ENCODE measurements at regions not wholly inside any gene's neighbourhood (a gene's known extent, or its start where the extent isn't known, plus 50 kb on each side); places are given as distances from the start of the nearest gene placed in this dataset.

DNA sequence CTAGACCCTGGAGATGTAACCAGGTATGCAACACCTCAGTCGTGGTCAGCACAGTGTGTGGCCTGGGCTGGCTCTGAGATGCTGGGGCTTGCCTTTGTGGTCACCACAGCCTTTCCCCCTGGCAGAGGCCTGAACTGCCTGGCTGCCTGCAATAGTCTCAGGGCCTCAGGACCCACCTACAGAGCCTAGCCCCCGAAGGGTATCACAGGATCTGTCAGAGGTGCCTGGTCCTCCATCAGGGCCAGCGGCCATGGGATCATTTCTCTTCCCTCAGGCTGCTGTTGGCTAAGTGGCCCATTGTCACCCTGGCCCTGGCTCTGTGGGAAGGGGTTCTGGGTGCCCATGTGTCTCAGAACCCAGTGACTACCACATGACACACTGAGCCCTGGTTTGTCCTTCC lies 141.6 kb downstream of the CYP26A1 start (continued):
- TF ChIP-seq TEAD4 (IDR thresholded peaks at IDR 0.05; ENCODE audit: borderline replicate concordance, insufficient read depth) = no peak

DNA sequence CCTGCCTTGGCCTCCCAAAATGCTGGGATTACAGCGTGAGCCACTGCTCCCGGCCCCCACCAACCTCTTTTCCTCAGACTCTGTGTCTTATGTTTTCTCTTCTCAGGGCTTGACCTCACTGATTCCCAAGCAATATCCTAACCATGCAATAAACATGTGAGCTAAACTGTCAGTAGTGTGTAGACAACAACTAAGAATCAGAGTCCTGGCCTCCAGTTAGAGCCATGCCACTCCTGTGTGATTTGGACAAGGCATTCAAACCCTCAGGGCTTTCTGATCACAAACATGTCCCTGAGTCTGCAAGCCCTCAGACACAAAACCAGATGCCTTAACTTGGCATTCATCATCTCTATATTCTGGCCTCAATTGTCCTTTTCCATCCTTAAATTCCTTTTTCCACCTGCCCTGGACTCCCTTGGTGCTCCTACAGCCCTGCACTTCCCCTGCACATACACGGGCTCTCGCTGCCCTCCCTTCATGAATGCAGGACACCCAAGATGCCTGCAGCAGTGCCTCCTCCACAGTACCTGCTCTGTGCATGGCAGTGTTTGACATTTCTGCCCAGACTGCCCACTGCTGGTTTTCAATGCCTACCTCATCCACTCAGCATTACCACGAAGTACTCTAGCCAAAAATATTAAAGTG lies 142.8 kb downstream of the CYP26A1 start:
- DNase-seq = no peak
- Histone ChIP-seq H3K27me3 (ENCODE audit: insufficient read depth) (no peaks in the 10 kb centered on the region), H3K4me3 (ENCODE audit: low read depth in 2 of 2, low read length in 1 of 2) (no peak overlapping the region), H3K9me2 (no peaks in the 10 kb centered on the region), H3K9me3 (no peaks in the 10 kb centered on the region), H3K27ac (ENCODE audit: low read depth in 2 of 2, low read length in 1 of 2) (no peak overlapping the region), H3K79me2 (ENCODE audit: insufficient read depth) (no peaks in the 10 kb centered on the region), H3K9ac (no peak overlapping the region), H3K4me1 (ENCODE audit: control insufficient read depth in 1 of 2, insufficient read depth in 2 of 2, low read depth in 1 of 2, low read length in 1 of 2) (no peaks in the 10 kb centered on the region), H3K36me3 (replicated peaks in 1 of 2; ENCODE audit: control insufficient read depth in 1 of 2, insufficient read depth in 2 of 2, low read length in 1 of 2) (no peaks in the 10 kb centered on the region), H2AFZ (ENCODE audit: low read depth) (no peak overlapping the region), H3K4me2 (no peak overlapping the region), H4K20me1 (ENCODE audit: insufficient read depth) (no peaks in the 10 kb centered on the region), H3F3A (replicated peaks; ENCODE audit: insufficient read depth) (no peaks in the 10 kb centered on the region)
- ChIA-PET CTCF (no interaction called here), POLR2A (no interaction called here)
- TF ChIP-seq SMC3 (IDR thresholded peaks at IDR 0.05; ENCODE audit: low read depth, low read length) = no peak
- TF ChIP-seq, protein P1, sequence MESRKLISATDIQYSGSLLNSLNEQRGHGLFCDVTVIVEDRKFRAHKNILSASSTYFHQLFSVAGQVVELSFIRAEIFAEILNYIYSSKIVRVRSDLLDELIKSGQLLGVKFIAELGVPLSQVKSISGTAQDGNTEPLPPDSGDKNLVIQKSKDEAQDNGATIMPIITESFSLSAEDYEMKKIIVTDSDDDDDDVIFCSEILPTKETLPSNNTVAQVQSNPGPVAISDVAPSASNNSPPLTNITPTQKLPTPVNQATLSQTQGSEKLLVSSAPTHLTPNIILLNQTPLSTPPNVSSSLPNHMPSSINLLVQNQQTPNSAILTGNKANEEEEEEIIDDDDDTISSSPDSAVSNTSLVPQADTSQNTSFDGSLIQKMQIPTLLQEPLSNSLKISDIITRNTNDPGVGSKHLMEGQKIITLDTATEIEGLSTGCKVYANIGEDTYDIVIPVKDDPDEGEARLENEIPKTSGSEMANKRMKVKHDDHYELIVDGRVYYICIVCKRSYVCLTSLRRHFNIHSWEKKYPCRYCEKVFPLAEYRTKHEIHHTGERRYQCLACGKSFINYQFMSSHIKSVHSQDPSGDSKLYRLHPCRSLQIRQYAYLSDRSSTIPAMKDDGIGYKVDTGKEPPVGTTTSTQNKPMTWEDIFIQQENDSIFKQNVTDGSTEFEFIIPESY (IDR thresholded peaks at IDR 0.05; ENCODE audit: borderline replicate concordance, low read depth) = no peak
- TF ChIP-seq, protein P2, sequence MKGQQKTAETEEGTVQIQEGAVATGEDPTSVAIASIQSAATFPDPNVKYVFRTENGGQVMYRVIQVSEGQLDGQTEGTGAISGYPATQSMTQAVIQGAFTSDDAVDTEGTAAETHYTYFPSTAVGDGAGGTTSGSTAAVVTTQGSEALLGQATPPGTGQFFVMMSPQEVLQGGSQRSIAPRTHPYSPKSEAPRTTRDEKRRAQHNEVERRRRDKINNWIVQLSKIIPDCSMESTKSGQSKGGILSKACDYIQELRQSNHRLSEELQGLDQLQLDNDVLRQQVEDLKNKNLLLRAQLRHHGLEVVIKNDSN (IDR thresholded peaks at IDR 0.05; ENCODE audit: borderline replicate concordance, low read depth) = no peak
- TF ChIP-seq, protein P3, sequence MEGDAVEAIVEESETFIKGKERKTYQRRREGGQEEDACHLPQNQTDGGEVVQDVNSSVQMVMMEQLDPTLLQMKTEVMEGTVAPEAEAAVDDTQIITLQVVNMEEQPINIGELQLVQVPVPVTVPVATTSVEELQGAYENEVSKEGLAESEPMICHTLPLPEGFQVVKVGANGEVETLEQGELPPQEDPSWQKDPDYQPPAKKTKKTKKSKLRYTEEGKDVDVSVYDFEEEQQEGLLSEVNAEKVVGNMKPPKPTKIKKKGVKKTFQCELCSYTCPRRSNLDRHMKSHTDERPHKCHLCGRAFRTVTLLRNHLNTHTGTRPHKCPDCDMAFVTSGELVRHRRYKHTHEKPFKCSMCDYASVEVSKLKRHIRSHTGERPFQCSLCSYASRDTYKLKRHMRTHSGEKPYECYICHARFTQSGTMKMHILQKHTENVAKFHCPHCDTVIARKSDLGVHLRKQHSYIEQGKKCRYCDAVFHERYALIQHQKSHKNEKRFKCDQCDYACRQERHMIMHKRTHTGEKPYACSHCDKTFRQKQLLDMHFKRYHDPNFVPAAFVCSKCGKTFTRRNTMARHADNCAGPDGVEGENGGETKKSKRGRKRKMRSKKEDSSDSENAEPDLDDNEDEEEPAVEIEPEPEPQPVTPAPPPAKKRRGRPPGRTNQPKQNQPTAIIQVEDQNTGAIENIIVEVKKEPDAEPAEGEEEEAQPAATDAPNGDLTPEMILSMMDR (IDR thresholded peaks at IDR 0.05) = no peak
- TF ChIP-seq RCOR1 (IDR thresholded peaks at IDR 0.05; ENCODE audit: low read length) = no peak
- no peak for TF ChIP-seq EP300 (IDR thresholded peaks at IDR 0.05; ENCODE audit: borderline replicate concordance in 1 of 2, low read depth in 1 of 2, low read length in 1 of 2)
- no peak for TF ChIP-seq TAF1 (IDR thresholded peaks at IDR 0.05; ENCODE audit: borderline replicate concordance, low read depth, low read length)
- TF ChIP-seq FOSL2 (IDR thresholded peaks at IDR 0.05; ENCODE audit: borderline replicate concordance, low read depth) = no peak
- TF ChIP-seq, protein P4, sequence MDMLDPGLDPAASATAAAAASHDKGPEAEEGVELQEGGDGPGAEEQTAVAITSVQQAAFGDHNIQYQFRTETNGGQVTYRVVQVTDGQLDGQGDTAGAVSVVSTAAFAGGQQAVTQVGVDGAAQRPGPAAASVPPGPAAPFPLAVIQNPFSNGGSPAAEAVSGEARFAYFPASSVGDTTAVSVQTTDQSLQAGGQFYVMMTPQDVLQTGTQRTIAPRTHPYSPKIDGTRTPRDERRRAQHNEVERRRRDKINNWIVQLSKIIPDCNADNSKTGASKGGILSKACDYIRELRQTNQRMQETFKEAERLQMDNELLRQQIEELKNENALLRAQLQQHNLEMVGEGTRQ (IDR thresholded peaks at IDR 0.05; ENCODE audit: borderline replicate concordance, low read depth, low read length) = no peak
- no peak for TF ChIP-seq YY1 (IDR thresholded peaks at IDR 0.05; ENCODE audit: low read depth)
- TF ChIP-seq SIN3A (IDR thresholded peaks at IDR 0.05; ENCODE audit: borderline replicate concordance, low read depth, low read length) = no peak
- TF ChIP-seq, protein P5, sequence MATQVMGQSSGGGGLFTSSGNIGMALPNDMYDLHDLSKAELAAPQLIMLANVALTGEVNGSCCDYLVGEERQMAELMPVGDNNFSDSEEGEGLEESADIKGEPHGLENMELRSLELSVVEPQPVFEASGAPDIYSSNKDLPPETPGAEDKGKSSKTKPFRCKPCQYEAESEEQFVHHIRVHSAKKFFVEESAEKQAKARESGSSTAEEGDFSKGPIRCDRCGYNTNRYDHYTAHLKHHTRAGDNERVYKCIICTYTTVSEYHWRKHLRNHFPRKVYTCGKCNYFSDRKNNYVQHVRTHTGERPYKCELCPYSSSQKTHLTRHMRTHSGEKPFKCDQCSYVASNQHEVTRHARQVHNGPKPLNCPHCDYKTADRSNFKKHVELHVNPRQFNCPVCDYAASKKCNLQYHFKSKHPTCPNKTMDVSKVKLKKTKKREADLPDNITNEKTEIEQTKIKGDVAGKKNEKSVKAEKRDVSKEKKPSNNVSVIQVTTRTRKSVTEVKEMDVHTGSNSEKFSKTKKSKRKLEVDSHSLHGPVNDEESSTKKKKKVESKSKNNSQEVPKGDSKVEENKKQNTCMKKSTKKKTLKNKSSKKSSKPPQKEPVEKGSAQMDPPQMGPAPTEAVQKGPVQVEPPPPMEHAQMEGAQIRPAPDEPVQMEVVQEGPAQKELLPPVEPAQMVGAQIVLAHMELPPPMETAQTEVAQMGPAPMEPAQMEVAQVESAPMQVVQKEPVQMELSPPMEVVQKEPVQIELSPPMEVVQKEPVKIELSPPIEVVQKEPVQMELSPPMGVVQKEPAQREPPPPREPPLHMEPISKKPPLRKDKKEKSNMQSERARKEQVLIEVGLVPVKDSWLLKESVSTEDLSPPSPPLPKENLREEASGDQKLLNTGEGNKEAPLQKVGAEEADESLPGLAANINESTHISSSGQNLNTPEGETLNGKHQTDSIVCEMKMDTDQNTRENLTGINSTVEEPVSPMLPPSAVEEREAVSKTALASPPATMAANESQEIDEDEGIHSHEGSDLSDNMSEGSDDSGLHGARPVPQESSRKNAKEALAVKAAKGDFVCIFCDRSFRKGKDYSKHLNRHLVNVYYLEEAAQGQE (IDR thresholded peaks at IDR 0.05; ENCODE audit: low read depth, low read length) = no peak
- no peak for TF ChIP-seq JUND (IDR thresholded peaks at IDR 0.05)
- no peak for TF ChIP-seq ELF1 (IDR thresholded peaks at IDR 0.05)
- TF ChIP-seq GATA2 (CRISPR knock-in tag; IDR thresholded peaks at IDR 0.05) = no peak
- WGBS (ENCODE audit: low lambda C conversion rate) = 38% methylated on average over 5 of the region's 5 CpGs
